GM12878 (cell line): ENCODE measurements at regions not wholly inside any gene's neighbourhood (a gene's known extent, or its start where the extent isn't known, plus 50 kb on each side); places are given as distances from the start of the nearest gene placed in this dataset.

Experiments
- ATAC-seq: fragments of 200-7000 bp; cut with Tn5 transposase; 3 replicates; pipeline ENCODE4 v1.9.1; 2020; ENCODE audit warnings: mild to moderate bottlenecking, moderate library complexity
- BruUV-seq: library from RNA; stranded (reverse); fragments of 400-500 nt; replicated peaks from 2 replicates; lab custom pipeline; 2021; lab: Mats Ljungman, UMichigan
- CTCF ChIA-PET: fragments of 300-600 bp; sonication (Branson Sonifier 250); formaldehyde crosslinking; extraction: SDS; loops from one replicate; lab custom pipeline; 2021; ENCODE audit warnings: inconsistent platforms; lab: Yijun Ruan, JAX
- POLR2A ChIA-PET: fragments of 350-600 bp; formaldehyde crosslinking; extraction: SDS; loops from one replicate; lab custom pipeline; 2021; ENCODE audit warnings: inconsistent platforms; lab: Charles Lee
- RAD21 ChIA-PET: fragments of 300-600 bp; sonication (Branson Sonifier 250); formaldehyde crosslinking; loops from one replicate; lab custom pipeline; 2023; ENCODE audit warnings: antibody characterized with exemption; ENCODE audit not compliant: unreplicated experiment; lab: Charles Lee
- SMC1A ChIA-PET: fragments of 300-600 bp; sonication (Branson Sonifier 250); formaldehyde crosslinking; loops from one replicate; lab custom pipeline; 2023; ENCODE audit not compliant: unreplicated experiment, uncharacterized antibody; lab: Charles Lee
- DNase-seq: peaks from one replicate; pipeline ENCODE4 v3.0.0-alpha.2; 2011; ENCODE audit warnings: low read depth, low spot score
- FAIRE-seq: peaks from 3 replicates; lab custom pipeline; 2011; peaks lifted over from hg19 to GRCh38; lab: Jason Lieb, UNC
- H2AFZ ChIP-seq: 2 replicates; pipeline ENCODE4 v1.6.0; 2011; ENCODE audit warnings: low read depth, low read length, control low read depth; ENCODE audit not compliant: control insufficient read depth
- H3K27ac ChIP-seq: 2 replicates; pipeline ENCODE4 v1.5.1; 2011; ENCODE audit warnings: control low read depth; ENCODE audit not compliant: control insufficient read depth, insufficient read depth
- H3K27me3 ChIP-seq, 2 experiments: replicated peaks in 1 of 2; 2 replicates each; pipeline versions ENCODE4 v1.6.0 to v1.6.1; 2011; ENCODE audit warnings: low read length in 1 of 2; ENCODE audit not compliant: control insufficient read depth in 2 of 2, insufficient read depth in 2 of 2
- H3K36me3 ChIP-seq, 2 experiments: 2 replicates each; pipeline ENCODE4 v1.5.1; 2011; ENCODE audit warnings: low read length in 1 of 2; ENCODE audit not compliant: control insufficient read depth in 2 of 2, insufficient read depth in 2 of 2
- H3K4me1 ChIP-seq: 2 replicates; pipeline ENCODE4 v1.6.1; 2011; ENCODE audit warnings: mild to moderate bottlenecking, low read length, moderate library complexity, mixed read lengths; ENCODE audit not compliant: control insufficient read depth, insufficient read depth
- H3K4me2 ChIP-seq: 2 replicates; pipeline ENCODE4 v1.6.0; 2011; ENCODE audit warnings: control low read depth; ENCODE audit not compliant: control insufficient read depth, insufficient read depth
- H3K4me3 ChIP-seq: fragments of 200-600 bp; sonication (generic); 2 replicates; pipeline ENCODE4 v1.5.1; 2016
- H3K79me2 ChIP-seq: 2 replicates; pipeline ENCODE4 v1.6.0; 2011; ENCODE audit warnings: low read length; ENCODE audit not compliant: control insufficient read depth, insufficient read depth
- H3K9ac ChIP-seq: 2 replicates; pipeline ENCODE4 v1.8.0; 2011; ENCODE audit warnings: low read length, control low read depth, mixed read lengths; ENCODE audit not compliant: control insufficient read depth, insufficient read depth
- H3K9me3 ChIP-seq: replicated peaks from 3 replicates; pipeline ENCODE4 v1.5.1; 2011; ENCODE audit warnings: mild to moderate bottlenecking, low read length; ENCODE audit not compliant: control insufficient read depth, insufficient read depth
- H4K20me1 ChIP-seq: 2 replicates; pipeline ENCODE4 v1.6.0; 2011; ENCODE audit not compliant: control insufficient read depth, insufficient read depth
- CREM ChIP-seq: IDR thresholded peaks from 2 replicates; pipeline ENCODE4 v1.6.1; 2014; ENCODE audit warnings: antibody characterized with exemption, low read depth
- EP300 ChIP-seq, 2 experiments: fragments of 150-350 bp in 1 of 2; IDR thresholded peaks; 2 replicates each; pipeline ENCODE4 v1.6.1; 2011 to 2012; ENCODE audit warnings: low read depth in 2 of 2, low read length in 2 of 2, borderline replicate concordance in 1 of 2, improper control_type of control experiment in 1 of 2, inconsistent platforms in 1 of 2; ENCODE audit not compliant: control insufficient read depth in 1 of 2
- NR2F1 ChIP-seq: fragments of 450-650 bp; conservative IDR thresholded peaks from 2 replicates; pipeline ENCODE4 v1.6.1; 2017; ENCODE audit warnings: mild to moderate bottlenecking
- RELA ChIP-seq: fragments of 450-650 bp; IDR thresholded peaks from 2 replicates; pipeline ENCODE4 v1.8.0; 2014; ENCODE audit warnings: borderline replicate concordance; ENCODE audit not compliant: partially characterized antibody
- SUPT20H ChIP-seq: IDR thresholded peaks from 2 replicates; pipeline ENCODE4 v1.6.1; 2011; ENCODE audit warnings: low read depth, mild to moderate bottlenecking, low read length, moderate library complexity, borderline replicate concordance; ENCODE audit not compliant: control insufficient read depth
- WRNIP1 ChIP-seq: IDR thresholded peaks from 2 replicates; pipeline ENCODE4 v1.6.1; 2011; ENCODE audit warnings: low read depth, low read length, improper control_type of control experiment, borderline replicate concordance
- YBX1 ChIP-seq: fragments of 450-650 bp; IDR thresholded peaks from 2 replicates; pipeline ENCODE4 v1.6.1; 2016; ENCODE audit warnings: antibody characterized with exemption
- ZNF384 ChIP-seq: IDR thresholded peaks from 2 replicates; pipeline ENCODE4 v1.6.1; 2012; ENCODE audit warnings: low read depth, mild to moderate bottlenecking, low read length, improper control_type of control experiment, borderline replicate concordance
- WGBS: methylation state at CpG from one replicate; pipeline ENCODE4 v1.1.6; 2016; ENCODE audit warnings: low lambda C conversion rate; ENCODE audit not compliant: insufficient replicate concordance, insufficient coverage; ENCODE audit errors: missing lambda C conversion rate; 5-methylcytosine and 5-hydroxymethylcytosine counted together
- in situ Hi-C: fragments of 300-500 bp; cut with MboI; formaldehyde crosslinking; loops from 9 replicates; pipeline ENCODE4 v1.14.3; 2018; ENCODE audit warnings: mixed read lengths
- intact Hi-C: fragments of 100-400 bp; cut with micrococcal nuclease; formaldehyde crosslinking; loops from one replicate; pipeline ENCODE4 v1.14.2; 2022; ENCODE audit not compliant: unreplicated experiment

GRCh38 chr13:44840131-44840530 lies 149.1 kb downstream of the NUFIP1 start:
- DNase-seq (no peak), FAIRE-seq (no peak), ATAC-seq (no peak)
- in situ Hi-C loops (no loop called here), intact Hi-C loops (no loop called here)
- H3K27ac ChIP-seq = no peak overlapping the region
- SMC1A ChIA-PET = no interaction called here
- no peak overlapping the region for H2AFZ ChIP-seq
- no peaks in the 10 kb centered on the region for H3K36me3 ChIP-seq
- H3K4me1 ChIP-seq = no peaks in the 10 kb centered on the region
- POLR2A ChIA-PET = no interaction called here
- no TSS peak for BruUV-seq
- no peaks in the 10 kb centered on the region; a peak in 1 of 4 replicates for H3K27me3 ChIP-seq
- RAD21 ChIA-PET = interaction anchor here (0.7 kb wide), 1 partner anchor 298 kb away, joined by 5 read pairs; no protein-coding TSS in a partner anchor
- no peak overlapping the region for H3K4me2 ChIP-seq
- no peaks in the 10 kb centered on the region for H3K79me2 ChIP-seq
- H3K9me3 ChIP-seq = no peaks in the 10 kb centered on the region
- no peaks in the 10 kb centered on the region for H4K20me1 ChIP-seq
- CTCF ChIA-PET = interaction anchor here (1.1 kb wide), 1 partner anchor 44 kb away, joined by 3 read pairs; no protein-coding TSS in a partner anchor
- no peak overlapping the region for H3K4me3 ChIP-seq
- no peak overlapping the region for H3K9ac ChIP-seq
- WGBS = 14% methylated on average over 2 of the region's 2 CpGs
- no peak for TF ChIP-seq YBX1
- TF ChIP-seq RELA = no peak
- TF ChIP-seq, all 136 proteins: peak for 0

- H3K27me3 ChIP-seq = peaks cover 0 to 2% of the 10 kb centered on the region in 2 experiments; a peak in 2 of 4 replicates
- H3K79me2 ChIP-seq = no peaks in the 10 kb centered on the region
- H3K4me2 ChIP-seq = no peak overlapping the region
- in situ Hi-C loops = no loop called here
- no TSS peak for BruUV-seq
- H3K4me3 ChIP-seq = no peak overlapping the region
- no peaks in the 10 kb centered on the region for H3K9me3 ChIP-seq
- no peak for DNase-seq
- H2AFZ ChIP-seq = no peak overlapping the region
- H3K9ac ChIP-seq = no peak overlapping the region
- POLR2A ChIA-PET = no interaction called here
- H3K36me3 ChIP-seq = no peaks in the 10 kb centered on the region
- 13% methylated on average over 1 of the region's 1 CpG for WGBS
- H3K27ac ChIP-seq = no peak overlapping the region
- no peak for TF ChIP-seq SUPT20H
- TF ChIP-seq EP300 (IDR thresholded peaks at IDR 0.05; ENCODE audit: borderline replicate concordance in 1 of 2, control insufficient read depth in 1 of 2, low read depth in 2 of 2, low read length in 2 of 2) = no peak
- no peak for TF ChIP-seq WRNIP1
- no peak for TF ChIP-seq ZNF384
- no peak for TF ChIP-seq NR2F1
- TF ChIP-seq CREM = no peak
- TF ChIP-seq, all 136 proteins: peak for 0
- intact Hi-C loops = no loop called here
- ChIA-PET RAD21 (no interaction called here), CTCF (interaction anchor here (0.9 kb wide), 1 partner anchor 356 kb away, joined by 3 read pairs; no protein-coding TSS in a partner anchor), SMC1A (interaction anchor here (0.6 kb wide), 1 partner anchor 54 kb away, joined by 3 read pairs; no protein-coding TSS in a partner anchor)
- FAIRE-seq (no peak), ATAC-seq (no peak)
- Histone ChIP-seq H3K4me1 (no peaks in the 10 kb centered on the region), H4K20me1 (no peaks in the 10 kb centered on the region)
These were observed 152.0 kb downstream of the NUFIP1 start for GRCh38 chr13:44837250-44837649.
